GM19463 (cell line): ENCODE measurements at regions not wholly inside any gene's neighbourhood (a gene's known extent, or its start where the extent isn't known, plus 50 kb on each side); places are given as distances from the start of the nearest gene placed in this dataset.

Experiments used
- ATAC-seq: cut with Tn5 transposase; IDR thresholded peaks from one replicate; pipeline ENCODE4 v1.9.1; 2021; ENCODE audit warnings: mild to moderate bottlenecking, moderate library complexity; ENCODE audit not compliant: unreplicated experiment

DNA sequence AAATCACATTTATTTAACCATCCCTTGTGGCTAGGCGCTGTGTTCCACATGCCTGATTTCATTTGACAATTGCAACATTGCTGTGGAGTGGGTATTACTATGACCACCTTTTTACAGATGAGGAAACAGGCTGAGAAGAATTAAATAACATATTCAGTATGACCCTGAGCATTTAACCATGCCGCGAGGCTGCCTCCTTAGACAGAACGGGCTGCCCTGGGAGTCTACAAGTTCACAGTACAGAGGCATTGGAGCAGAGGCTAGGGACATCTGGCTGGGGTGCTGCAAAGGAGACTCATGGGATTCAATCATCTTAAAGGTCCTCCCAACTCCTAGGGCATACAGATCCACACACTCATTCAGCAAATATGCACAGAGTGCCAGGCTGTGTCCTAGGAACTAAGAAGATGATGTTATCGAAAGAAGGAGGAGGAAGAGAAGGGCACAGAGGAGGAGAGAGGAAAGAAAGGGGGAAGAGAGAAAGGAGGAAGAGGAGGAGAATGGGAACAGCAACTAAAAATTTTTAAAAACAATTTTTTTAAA is 164.7 kb upstream of the CCND2 start:
- ATAC-seq, result no peak

DNA sequence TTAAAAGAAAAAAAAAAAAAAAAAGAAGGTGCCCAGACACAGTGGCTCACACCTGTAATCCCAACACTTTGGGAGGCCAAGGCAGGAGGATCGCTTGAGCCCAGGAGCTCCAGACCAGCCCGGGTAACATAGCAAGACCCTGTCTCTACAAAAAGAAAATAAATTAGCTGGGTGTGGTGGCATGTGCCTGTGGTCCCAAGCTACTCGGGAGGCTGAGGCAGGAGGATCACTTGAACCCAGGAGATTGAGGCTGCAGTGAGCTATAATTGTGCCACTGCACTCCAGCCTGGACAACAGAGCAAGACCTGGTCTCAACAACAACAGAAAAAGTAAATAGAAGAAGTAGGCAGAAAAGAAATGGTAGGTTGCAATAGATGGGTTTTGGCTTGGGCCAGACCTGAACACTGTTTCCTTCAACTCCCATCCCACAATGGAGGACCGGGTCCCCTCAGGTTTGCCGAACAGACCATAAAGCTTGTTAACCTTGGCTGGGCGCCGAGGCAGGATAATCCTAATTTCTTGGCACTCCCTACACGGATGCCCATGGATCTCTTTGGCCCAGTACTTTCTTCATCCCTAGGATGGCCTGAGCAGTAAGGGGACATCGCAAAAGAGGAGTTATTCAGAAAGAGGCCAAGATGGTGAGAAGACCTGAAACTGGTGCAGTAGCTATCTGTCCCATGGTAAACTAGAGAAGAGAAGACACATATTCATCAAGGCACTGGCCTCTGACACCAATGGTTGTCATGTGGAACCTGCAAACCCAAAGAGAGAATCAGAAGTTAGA is 165.5 kb upstream of the CCND2 start:
- no peak for ATAC-seq

DNA sequence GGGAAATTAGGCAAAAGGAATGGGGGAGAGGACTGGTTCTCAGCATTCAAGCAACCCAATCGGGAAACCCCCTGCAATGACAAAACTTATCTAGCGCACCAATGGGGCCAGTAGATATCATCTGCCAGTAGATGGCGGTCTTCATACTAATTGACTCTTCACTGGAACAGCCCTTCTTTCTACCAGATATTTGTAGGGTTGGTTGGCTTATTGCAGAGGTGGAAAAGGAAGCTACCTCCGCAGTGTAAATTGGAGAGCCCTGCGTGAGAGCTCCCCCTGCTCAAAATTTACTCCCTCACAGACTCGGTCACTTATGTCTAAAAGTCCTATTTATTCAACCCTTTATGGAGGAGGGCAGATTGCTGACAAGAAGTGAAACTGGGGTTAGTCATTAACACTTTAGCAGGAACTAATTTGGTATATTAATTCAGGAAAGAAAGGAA is 166.1 kb upstream of the CCND2 start:
- peak; percentile 75 for ATAC-seq

DNA sequence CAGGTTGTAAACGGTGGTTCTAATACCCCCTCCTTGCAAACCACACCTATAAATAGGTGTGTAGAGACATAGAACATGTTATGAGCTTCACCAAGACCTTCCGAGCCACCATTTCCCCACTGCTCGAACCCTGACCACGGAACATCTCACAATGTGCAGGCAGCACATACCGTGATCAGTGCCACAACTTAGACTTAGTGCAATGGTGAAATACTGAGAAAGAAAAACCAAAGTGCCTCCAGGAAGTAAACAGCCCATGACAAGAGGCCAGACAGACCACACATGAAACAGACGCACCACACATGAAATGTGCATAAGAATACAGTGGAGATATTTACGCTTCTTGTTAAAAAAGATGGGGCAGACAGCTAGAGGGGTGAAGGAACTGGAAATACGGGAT is 166.9 kb upstream of the CCND2 start:
- ATAC-seq, result no peak

DNA sequence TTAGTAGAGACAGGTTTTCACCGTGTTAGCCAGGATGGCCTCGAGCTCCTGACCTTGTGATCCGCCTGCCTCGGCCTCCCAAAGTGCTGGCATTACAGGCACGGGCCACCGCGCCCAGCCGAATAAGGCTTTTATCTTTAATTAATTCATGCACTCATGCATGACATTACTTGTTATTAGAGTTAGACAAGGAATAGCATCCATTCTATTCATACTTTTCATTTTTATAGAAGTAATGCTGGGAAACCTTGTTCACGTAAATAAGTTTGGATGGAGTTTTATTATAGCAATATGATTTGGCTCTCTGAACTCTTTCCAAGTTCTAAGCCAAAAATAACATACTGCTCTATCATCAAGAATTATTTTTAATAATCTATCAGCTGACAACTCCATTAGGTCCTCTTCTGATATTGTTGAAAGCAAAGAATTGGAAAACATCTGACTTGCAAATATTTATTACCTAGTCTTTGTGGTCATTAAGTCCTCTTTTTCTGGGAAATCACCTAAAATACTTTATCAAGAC is 168.8 kb upstream of the CCND2 start:
- ATAC-seq, result no peak

DNA sequence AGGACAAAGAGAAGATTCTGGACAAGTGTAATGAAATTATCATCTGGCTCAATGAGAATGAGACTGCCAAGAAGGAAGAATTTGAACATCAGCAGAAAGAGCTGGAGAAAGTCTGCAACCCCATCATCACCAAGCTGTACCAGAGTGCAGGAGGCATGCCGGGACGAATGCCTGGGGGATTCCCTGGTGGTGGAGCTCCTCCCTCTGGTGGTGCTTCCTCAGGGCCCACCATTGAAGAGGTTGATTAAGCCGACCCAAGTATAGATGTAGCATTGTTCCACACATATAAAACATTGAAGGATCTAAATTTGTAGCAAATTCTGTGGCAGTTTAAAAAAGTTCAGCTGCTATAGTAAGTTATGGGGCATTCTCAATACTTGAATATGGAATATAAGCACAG is 174.3 kb upstream of the CCND2 start:
- ATAC-seq, result no peak

DNA sequence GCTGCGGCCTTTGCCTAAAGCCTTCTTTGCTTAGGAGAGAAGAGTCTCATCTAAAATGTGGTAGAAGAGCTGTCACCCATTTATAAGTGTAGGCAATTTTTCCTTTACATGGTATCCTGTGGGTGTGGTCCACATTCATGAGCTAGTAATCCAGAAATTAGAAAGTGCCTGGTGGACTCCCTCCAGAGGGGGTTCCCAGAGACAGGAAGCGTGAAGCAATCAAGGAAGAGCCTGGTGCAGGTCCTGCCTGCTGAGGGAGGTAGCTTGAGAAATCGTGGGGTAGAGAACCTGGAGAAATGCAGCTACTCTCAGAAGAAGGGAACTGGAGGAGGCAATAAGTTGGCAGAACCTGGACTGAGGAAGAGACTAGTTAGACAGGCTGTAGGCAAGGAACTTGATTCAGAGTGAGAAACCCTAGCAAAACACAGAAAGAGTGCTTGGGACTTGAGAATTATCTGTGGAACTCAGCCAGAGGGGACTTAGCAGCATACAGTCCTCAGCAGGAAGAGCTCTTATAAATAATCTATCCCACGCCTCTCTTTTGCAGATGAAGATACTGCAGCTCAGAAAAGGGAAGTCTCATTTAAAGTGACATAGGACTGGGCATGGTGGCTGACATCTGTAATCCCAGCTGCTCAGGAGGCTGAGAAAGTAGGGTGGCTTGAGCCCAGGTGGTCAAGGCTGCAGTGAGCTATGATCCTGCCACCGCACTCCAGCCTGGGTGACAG is 182.4 kb upstream of the CCND2 start:
- no peak for ATAC-seq

DNA sequence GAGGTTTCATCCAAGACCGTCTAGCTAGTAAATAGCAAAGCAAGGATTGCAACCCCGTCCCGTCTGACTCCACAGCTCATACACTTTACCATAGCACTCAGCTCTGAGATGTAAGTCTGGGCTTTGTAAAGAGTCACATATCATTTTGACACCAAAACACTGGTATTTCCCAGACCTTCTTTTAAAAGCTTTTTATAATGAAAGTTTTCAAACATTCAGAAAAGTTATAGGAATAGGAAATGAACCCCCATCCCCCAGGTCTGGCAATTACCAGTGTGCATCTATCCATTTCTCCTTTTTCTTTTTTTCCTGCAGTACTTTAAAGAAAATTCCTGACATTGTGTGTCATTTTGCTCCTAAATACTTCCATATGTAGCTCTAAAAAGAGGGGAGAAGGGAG is 183.6 kb upstream of the CCND2 start:
- ATAC-seq, result no peak

DNA sequence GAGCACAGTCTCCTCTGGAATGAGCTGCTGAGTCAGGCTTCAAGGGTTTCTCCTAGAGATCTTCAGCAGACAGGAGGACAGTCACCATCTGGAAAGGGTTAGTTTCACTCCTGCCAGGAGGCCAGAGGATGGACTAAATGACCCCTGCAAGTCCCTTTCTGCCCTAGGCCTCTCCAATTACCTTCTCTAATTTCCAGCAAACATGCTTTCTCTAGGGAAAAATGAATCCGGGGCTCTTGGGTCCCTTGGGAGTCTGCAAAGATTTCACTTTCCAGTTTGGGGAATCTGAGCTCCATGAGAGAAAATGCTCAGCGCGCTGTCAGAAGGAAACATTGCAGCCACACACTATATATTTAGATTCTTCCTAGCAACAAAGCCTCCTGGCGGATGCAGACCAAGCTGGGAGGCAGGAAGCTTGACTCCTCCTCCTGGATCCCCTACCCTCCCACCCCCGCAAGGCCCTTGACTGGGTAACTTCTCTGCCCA is 184.4 kb upstream of the CCND2 start:
- ATAC-seq, result no peak

DNA sequence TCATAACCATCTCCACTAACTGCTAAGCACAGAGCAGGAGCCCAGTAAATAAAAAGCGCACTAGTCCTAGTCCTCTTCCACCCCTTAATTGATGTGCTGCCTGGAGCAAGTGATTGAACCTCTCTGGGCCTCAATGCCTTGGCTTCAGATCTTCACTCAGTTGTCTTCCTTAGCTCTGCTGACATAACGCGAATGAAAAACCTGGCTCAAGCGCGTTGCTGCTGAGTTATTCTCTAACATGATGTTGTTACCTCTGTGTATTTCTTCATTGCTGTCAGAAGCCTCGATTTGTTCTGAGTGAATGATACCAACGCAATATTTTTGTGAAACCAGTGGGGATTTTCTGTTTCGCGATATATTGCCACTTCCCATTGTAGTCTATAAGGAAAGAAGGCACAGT is 185.1 kb upstream of the CCND2 start:
- no peak for ATAC-seq

DNA sequence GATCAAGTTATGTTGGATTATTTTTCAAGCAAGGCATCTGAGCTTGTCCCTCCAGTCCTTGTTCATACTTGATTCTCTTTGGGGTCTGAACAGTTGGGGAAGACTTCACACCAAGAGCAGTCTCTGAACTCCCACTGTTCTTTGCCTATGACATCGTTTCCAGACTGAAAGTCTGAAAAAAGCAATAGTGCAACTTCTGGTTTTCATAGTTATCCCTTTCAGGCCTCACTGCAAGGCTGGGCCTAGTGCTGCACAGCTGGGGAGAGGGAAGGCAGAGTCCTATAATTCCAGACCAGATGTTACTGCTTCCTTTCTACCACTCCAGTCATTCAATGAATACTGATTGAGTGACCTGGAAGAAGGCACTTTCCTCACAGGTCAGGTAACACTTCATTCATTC is 187.1 kb upstream of the CCND2 start:
- no peak for ATAC-seq

DNA sequence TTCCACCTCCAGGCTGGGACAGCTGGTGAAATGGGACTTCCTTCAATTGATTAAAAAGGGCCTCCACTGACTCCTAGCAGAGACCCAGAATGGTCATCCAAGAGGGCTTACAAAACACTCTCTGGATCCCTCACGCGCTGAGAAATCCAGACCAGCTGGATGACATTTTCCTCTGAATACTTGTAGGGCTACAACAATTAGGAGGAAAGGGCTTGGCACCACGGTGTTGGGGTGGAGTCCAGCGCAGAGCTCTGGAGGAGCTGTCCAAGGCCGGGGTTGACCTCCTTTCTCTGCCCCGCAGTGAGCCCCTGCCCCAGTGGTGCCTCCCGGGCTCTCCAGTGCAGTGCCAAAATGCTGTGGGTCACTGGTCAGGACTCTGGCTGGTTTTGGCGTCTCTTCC is 189.0 kb upstream of the CCND2 start:
- no peak for ATAC-seq

DNA sequence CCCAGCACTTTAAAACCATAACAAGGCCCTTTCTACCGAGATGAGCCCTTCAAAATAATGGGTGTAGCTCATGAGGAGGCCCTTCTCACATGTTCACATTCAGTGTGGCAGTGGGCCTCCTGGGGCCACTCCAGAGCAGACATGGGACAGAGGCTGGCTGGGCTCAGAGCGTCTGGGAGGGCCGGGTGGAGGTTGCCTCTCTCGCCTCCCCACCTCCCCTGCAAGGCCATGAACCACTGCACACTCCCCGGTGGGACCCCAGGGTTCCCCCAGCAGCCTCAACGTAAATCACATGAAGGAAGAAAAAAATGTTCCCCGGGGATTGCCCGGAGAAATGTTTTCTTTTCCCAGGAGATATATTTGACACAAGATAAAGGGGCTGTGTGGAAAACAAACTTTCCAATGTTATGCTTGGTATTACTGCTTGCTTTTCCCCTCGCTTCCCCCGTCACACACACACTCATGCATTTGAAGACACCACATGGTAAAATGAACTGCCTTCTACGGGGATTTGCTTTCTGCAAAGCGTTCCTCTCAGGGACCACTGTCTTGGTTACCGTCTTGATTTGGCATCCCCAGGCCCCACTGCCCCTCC is 190.7 kb upstream of the CCND2 start:
- ATAC-seq, result no peak

DNA sequence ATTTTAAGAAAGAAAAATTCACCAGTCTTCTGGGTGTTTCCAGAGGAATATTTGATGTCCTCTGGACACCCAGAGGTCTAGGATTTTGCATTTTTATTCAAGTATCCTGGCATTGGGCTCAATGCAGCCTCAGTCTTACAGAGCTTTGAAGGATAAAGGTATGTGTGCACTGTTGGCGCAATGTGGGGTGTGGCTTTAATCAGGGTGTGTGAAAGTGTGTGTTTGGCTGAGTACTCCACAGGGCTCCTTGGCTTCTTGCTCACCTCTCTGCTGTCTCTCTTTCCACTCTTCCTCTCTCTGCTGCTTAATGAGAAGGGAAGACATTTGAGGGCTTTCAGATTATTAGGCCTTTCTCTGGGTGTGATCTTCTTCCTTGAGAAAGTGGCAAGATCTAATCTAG is 193.3 kb upstream of the CCND2 start:
- no peak for ATAC-seq

DNA sequence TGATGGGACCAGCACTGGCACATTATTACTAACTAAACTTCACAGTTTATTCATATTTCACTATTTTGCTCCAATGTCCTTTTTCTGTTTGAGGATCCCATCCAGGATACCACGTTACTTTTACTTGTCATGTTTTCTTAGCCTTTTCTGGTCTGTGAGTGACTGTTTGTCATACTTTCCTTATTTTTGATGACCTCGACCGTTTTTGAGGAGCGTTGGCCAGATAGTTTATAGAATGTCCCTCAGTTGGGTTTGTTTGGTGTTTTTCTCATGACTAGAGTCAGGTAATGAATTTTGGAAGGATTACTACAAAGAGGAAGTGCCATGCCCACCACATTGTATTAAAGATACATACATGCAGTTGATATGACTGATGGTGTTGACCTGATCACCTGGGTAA is 199.4 kb upstream of the CCND2 start:
- no peak for ATAC-seq

DNA sequence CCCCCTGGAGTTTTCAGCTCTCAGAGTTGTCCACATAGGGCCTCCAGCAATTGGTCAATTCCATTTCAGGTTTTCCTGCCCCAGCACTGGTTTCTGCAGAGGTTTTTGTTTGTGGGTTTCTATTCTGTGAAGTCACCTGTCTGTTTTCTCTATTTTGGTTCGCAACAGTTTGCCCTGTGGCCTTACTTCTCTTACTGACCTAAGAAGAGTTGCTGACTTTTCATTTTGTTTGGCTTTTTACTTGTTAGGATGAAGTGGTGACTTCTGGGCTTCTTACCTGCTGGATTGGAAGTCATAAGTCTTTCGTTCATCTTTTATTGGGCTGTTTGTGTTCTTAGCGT is 196.4 kb upstream of the PARP11 start:
- ATAC-seq, result no peak

DNA sequence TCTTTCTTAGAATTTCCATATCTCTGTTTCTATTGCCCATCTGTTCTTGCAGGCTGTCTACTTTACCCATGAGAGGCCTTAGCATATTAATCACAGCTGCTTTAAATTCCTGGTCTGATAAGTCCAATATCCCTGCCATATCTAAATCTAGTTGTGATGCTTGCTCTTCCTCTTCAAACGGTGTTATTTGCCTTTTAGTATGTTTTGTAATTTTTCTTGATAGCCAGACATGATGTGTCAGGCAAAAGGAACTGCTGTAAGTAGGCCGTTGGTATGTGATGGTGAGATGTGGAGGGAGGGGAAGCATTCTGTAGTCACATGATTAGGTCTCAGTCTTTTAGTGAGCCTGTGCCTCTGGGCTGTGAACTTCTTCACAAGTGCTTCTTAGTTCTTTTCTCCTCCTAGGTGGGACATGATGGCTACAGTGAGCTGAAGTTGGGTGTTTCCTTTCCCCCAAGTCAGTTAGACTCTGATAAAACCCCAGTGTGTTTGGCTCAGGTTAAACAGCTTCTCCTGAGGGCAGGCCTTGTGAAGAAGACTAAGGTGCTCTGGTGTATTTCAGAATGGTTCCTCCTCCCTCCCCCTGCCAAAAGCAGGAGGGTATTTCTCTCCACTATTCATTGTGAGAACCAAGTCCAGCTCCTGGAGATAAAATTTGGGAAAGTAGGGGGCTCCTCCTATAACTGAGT is 195.9 kb upstream of the PARP11 start:
- no peak for ATAC-seq

DNA sequence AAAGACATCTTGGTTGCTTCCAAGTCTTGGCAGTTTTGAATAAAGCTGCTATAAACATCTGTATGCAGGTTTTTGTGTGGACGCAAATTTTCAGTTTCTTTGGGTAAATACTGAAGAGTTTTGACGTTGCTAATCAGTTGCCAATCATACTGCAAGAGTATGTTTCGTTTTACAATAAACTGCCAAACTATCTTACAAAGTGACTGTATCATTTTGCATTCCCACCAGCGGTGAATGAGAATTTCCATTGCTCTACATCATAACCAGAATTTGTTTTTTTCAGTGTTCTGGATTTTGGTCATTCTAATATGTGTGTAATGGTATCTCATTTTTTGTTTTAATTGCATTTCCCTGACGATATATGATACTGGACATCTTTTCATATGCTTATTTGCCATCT is 190.8 kb upstream of the PARP11 start:
- ATAC-seq, result no peak

DNA sequence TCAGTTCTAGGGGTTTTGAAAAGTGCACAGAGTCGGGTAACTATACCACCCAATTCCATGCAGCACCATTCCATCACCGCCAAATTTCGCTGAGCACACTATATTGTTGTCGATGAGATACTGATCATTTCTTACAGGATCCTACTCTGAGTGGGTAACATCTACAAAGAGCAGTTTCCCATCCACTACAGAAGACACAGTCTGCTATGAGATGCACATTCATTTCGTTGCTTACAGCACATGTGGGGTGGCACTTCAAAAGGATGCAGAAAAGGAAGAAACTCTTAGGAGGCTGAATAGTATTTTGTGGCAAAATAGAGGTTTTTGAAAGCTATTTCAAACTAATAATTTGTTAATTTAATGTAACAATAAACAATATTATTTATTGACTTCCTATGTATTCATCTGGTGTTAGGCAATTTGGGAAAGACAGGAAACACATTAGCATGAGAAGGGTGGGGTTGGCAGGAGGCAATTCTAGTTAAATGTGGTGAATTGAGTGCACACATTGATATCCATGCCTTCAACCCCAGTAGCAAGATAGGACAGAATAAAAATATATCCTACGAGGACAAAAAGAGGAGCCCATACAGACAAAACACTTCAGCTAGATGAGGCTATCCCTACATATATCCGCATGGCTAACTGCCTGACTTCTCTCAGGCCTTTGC is 186.8 kb upstream of the PARP11 start:
- ATAC-seq, result no peak
